Hepatocyte (in vitro differentiated cells): ENCODE measurements at regions not wholly inside any gene's neighbourhood (a gene's known extent, or its start where the extent isn't known, plus 50 kb on each side); places are given as distances from the start of the nearest gene placed in this dataset.

Experiments used
- DNase-seq: peaks from one replicate; pipeline ENCODE4 v3.0.0-alpha.2; 2016; ENCODE audit warnings: low spot score
- H2AFZ ChIP-seq: fragments of 200-600 bp; sonication (generic); 2 replicates; pipeline ENCODE4 v1.6.0; 2016; ENCODE audit warnings: antibody characterized with exemption, mild to moderate bottlenecking
- H3K27ac ChIP-seq: fragments of 200-600 bp; sonication (generic); 2 replicates; pipeline ENCODE4 v1.5.1; 2016; ENCODE audit warnings: mild to moderate bottlenecking
- H3K27me3 ChIP-seq: fragments of 200-600 bp; sonication (generic); 2 replicates; pipeline ENCODE4 v1.6.1; 2016
- H3K36me3 ChIP-seq: fragments of 200-600 bp; sonication (generic); replicated peaks from 2 replicates; pipeline ENCODE4 v1.5.1; 2016; ENCODE audit warnings: low read depth; ENCODE audit not compliant: insufficient read depth
- H3K4me1 ChIP-seq: fragments of 200-600 bp; sonication (generic); 2 replicates; pipeline ENCODE4 v1.5.1; 2016; ENCODE audit warnings: mild to moderate bottlenecking, moderate library complexity; ENCODE audit not compliant: insufficient read depth
- H3K4me2 ChIP-seq: fragments of 200-600 bp; sonication (generic); 2 replicates; pipeline ENCODE4 v1.6.0; 2016
- H3K4me3 ChIP-seq: fragments of 200-600 bp; sonication (generic); 2 replicates; pipeline ENCODE4 v1.5.1; 2016; ENCODE audit warnings: mild to moderate bottlenecking
- H3K79me2 ChIP-seq: fragments of 200-600 bp; sonication (generic); 2 replicates; pipeline ENCODE4 v1.6.0; 2017; ENCODE audit warnings: mild to moderate bottlenecking
- H3K9me2 ChIP-seq: fragments of 200-600 bp; sonication (generic); replicated peaks from 2 replicates; pipeline ENCODE4 v1.6.0; 2017; ENCODE audit warnings: mild to moderate bottlenecking; ENCODE audit not compliant: insufficient read depth
- H3K9me3 ChIP-seq: fragments of 200-600 bp; sonication (generic); 2 replicates; pipeline ENCODE4 v1.5.1; 2016; ENCODE audit warnings: low read depth, mild to moderate bottlenecking
- H4K20me1 ChIP-seq: fragments of 200-600 bp; sonication (generic); 2 replicates; pipeline ENCODE4 v1.6.0; 2016; ENCODE audit warnings: mild to moderate bottlenecking; ENCODE audit not compliant: insufficient read depth, poor library complexity, severe bottlenecking
- CTCF ChIP-seq: fragments of 200-600 bp; sonication (generic); IDR thresholded peaks from 2 replicates; pipeline ENCODE4 v1.5.1; 2016; ENCODE audit warnings: antibody characterized with exemption, mild to moderate bottlenecking; ENCODE audit not compliant: poor library complexity
- EZH2 ChIP-seq: fragments of 200-600 bp; sonication (generic); IDR thresholded peaks from 2 replicates; pipeline ENCODE4 v1.6.1; 2016; ENCODE audit warnings: antibody characterized with exemption, mild to moderate bottlenecking, borderline replicate concordance
- EZH2phosphoT487 ChIP-seq: fragments of 200-600 bp; sonication (generic); IDR thresholded peaks from one replicate; pipeline ENCODE4 v1.6.1; 2018; ENCODE audit warnings: antibody characterized with exemption, mild to moderate bottlenecking, low read depth, moderate library complexity; ENCODE audit not compliant: unreplicated experiment, severe bottlenecking
- WGBS: methylation state at CpG from one replicate; pipeline ENCODE4 v1.1.6; 2016; ENCODE audit warnings: low lambda C conversion rate; ENCODE audit errors: missing lambda C conversion rate; 5-methylcytosine and 5-hydroxymethylcytosine counted together

GRCh38 chr12:127063339-127064072 is 1203.5 kb upstream of the TMEM132C start:
- Histone ChIP-seq H3K79me2 (no peaks in the 10 kb centered on the region), H3K27ac (no peak overlapping the region), H3K4me2 (no peak overlapping the region), H3K9me2 (no peaks in the 10 kb centered on the region), H3K4me3 (no peak overlapping the region), H3K36me3 (no peaks in the 10 kb centered on the region), H3K4me1 (no peaks in the 10 kb centered on the region), H2AFZ (no peak overlapping the region), H3K27me3 (no peaks in the 10 kb centered on the region), H4K20me1 (no peaks in the 10 kb centered on the region), H3K9me3 (no peaks in the 10 kb centered on the region)
- TF ChIP-seq EZH2phosphoT487 (no peak), CTCF (no peak), EZH2 (no peak)
- 86% methylated on average over 18 of the region's 18 CpGs for WGBS
- no peak for DNase-seq

GRCh38 chr12:127064207-127064606 is 1202.8 kb upstream of the TMEM132C start:
- Histone ChIP-seq H3K27me3 (no peaks in the 10 kb centered on the region), H3K4me2 (no peak overlapping the region), H4K20me1 (no peaks in the 10 kb centered on the region), H3K36me3 (no peaks in the 10 kb centered on the region), H2AFZ (no peak overlapping the region), H3K4me3 (no peak overlapping the region), H3K9me3 (no peaks in the 10 kb centered on the region), H3K27ac (no peak overlapping the region), H3K79me2 (no peaks in the 10 kb centered on the region), H3K4me1 (no peaks in the 10 kb centered on the region), H3K9me2 (no peaks in the 10 kb centered on the region)
- DNase-seq: no peak
- TF ChIP-seq EZH2phosphoT487 (no peak), EZH2 (no peak), CTCF (no peak)
- 89% methylated on average over 5 of the region's 5 CpGs for WGBS

- 47% methylated on average over 1 of the region's 1 CpG for WGBS
- H4K20me1 ChIP-seq: no peaks in the 10 kb centered on the region
Measured at GRCh38 chr12:127065595-127065994, 1201.4 kb upstream of the TMEM132C start.

More at GRCh38 chr12:127065595-127065994, 1201.4 kb upstream of the TMEM132C start:
- Histone ChIP-seq H3K27ac (no peak overlapping the region), H3K9me2 (no peaks in the 10 kb centered on the region), H3K9me3 (no peaks in the 10 kb centered on the region), H3K4me3 (no peak overlapping the region), H3K4me1 (no peaks in the 10 kb centered on the region), H3K79me2 (no peaks in the 10 kb centered on the region), H3K27me3 (no peaks in the 10 kb centered on the region), H2AFZ (no peak overlapping the region), H3K4me2 (no peak overlapping the region), H3K36me3 (no peaks in the 10 kb centered on the region)
- DNase-seq: no peak
- TF ChIP-seq CTCF: no peak
- no peak for TF ChIP-seq EZH2
- TF ChIP-seq EZH2phosphoT487: no peak
